ENCODE measurements at regions not wholly inside any gene's neighbourhood (a gene's known extent, or its start where the extent isn't known, plus 50 kb on each side); places are given as distances from the start of the nearest gene placed in this dataset.
"Not testable (repeated sequence)": the region's sequence is repeated elsewhere in the genome, so short reads cannot be mapped to it uniquely, and the experiment has no call there.

- not testable (repeated sequence) for H3K4me1 ChIP-seq (ENCODE audit: insufficient read depth, low read length); H3K18ac ChIP-seq (ENCODE audit: insufficient read length, low read depth, low read length); H3K79me2 ChIP-seq (ENCODE audit: insufficient read depth, low read length); H3K9ac ChIP-seq (ENCODE audit: extremely low read depth, insufficient read length, low read length); H3K27ac ChIP-seq (ENCODE audit: insufficient read length, low read depth, low read length); H2AFZ ChIP-seq (ENCODE audit: low read length); H2AK5ac ChIP-seq (ENCODE audit: insufficient read length, low read length); H3K27me3 Mint-ChIP-seq (ENCODE audit: low read depth); H2BK12ac ChIP-seq (ENCODE audit: insufficient read length, low read depth, low read length); H3K23me2 ChIP-seq (ENCODE audit: insufficient read length, low read depth, low read length, poor library complexity, severe bottlenecking); H3K4me3 Mint-ChIP-seq; H3K27me3 ChIP-seq (ENCODE audit: insufficient read depth, low read length); H2BK15ac ChIP-seq (ENCODE audit: low read depth, low read length); H3T11ph ChIP-seq (ENCODE audit: low read length); DNase-seq; H2BK120ac ChIP-seq (ENCODE audit: low read depth, low read length, poor library complexity, severe bottlenecking); H3K9me3 ChIP-seq (ENCODE audit: control insufficient read depth, low read depth, low read length); H3K4me2 ChIP-seq (ENCODE audit: insufficient read depth, insufficient read length, low read length); H4K8ac ChIP-seq (replicated peaks; ENCODE audit: insufficient read length, low read depth, low read length); H3K4me1 Mint-ChIP-seq; H3K79me1 ChIP-seq (ENCODE audit: insufficient read depth, low read depth, low read length, poor library complexity, severe bottlenecking); H2BK5ac ChIP-seq (ENCODE audit: insufficient read length, low read length); H4K5ac ChIP-seq (ENCODE audit: insufficient read length, low read depth, low read length); H3K23ac ChIP-seq (ENCODE audit: insufficient read length, low read depth, low read length); H2BK20ac ChIP-seq (ENCODE audit: low read depth, low read length, poor library complexity, severe bottlenecking); H3K14ac ChIP-seq (ENCODE audit: insufficient read depth, low read length); H3K56ac ChIP-seq (ENCODE audit: insufficient read length, low read depth, low read length); H3K4ac ChIP-seq (ENCODE audit: low read depth, low read length); H3K27ac Mint-ChIP-seq; H3K36me3 Mint-ChIP-seq (ENCODE audit: insufficient read depth in 1 of 3, low read depth in 3 of 3); H3K9me3 Mint-ChIP-seq; H4K20me1 ChIP-seq (ENCODE audit: control insufficient read depth, insufficient read depth, insufficient read length); H4K91ac ChIP-seq (ENCODE audit: insufficient read length, low read depth, low read length)
These were observed 333.4 kb upstream of the NBPF12 start for GRCh38 chr1:146604681-146605080.

GRCh38 chr1:146600720-146601307 is 337.3 kb upstream of the NBPF12 start:
- H3K4me3 Mint-ChIP-seq; H3T11ph ChIP-seq (ENCODE audit: low read length); H4K8ac ChIP-seq (replicated peaks; ENCODE audit: insufficient read length, low read depth, low read length); H3K4me1 Mint-ChIP-seq; H2BK20ac ChIP-seq (ENCODE audit: low read depth, low read length, poor library complexity, severe bottlenecking); H3K23ac ChIP-seq (ENCODE audit: insufficient read length, low read depth, low read length); H3K23me2 ChIP-seq (ENCODE audit: insufficient read length, low read depth, low read length, poor library complexity, severe bottlenecking); H3K79me1 ChIP-seq (ENCODE audit: insufficient read depth, low read depth, low read length, poor library complexity, severe bottlenecking); H4K5ac ChIP-seq (ENCODE audit: insufficient read length, low read depth, low read length); H3K18ac ChIP-seq (ENCODE audit: insufficient read length, low read depth, low read length); DNase-seq; H3K27ac Mint-ChIP-seq; H3K9ac ChIP-seq (ENCODE audit: extremely low read depth, insufficient read length, low read length); H4K91ac ChIP-seq (ENCODE audit: insufficient read length, low read depth, low read length); H3K27ac ChIP-seq (ENCODE audit: insufficient read length, low read depth, low read length); H3K4ac ChIP-seq (ENCODE audit: low read depth, low read length); H2BK5ac ChIP-seq (ENCODE audit: insufficient read length, low read length); H2BK120ac ChIP-seq (ENCODE audit: low read depth, low read length, poor library complexity, severe bottlenecking); H2BK15ac ChIP-seq (ENCODE audit: low read depth, low read length); H3K9me3 Mint-ChIP-seq; H4K20me1 ChIP-seq (ENCODE audit: control insufficient read depth, insufficient read depth, insufficient read length); H2BK12ac ChIP-seq (ENCODE audit: insufficient read length, low read depth, low read length); H3K36me3 Mint-ChIP-seq (ENCODE audit: insufficient read depth in 1 of 3, low read depth in 3 of 3); H3K27me3 Mint-ChIP-seq (ENCODE audit: low read depth); H3K79me2 ChIP-seq (ENCODE audit: insufficient read depth, low read length); H3K56ac ChIP-seq (ENCODE audit: insufficient read length, low read depth, low read length); H2AK5ac ChIP-seq (ENCODE audit: insufficient read length, low read length); H3K27me3 ChIP-seq (ENCODE audit: insufficient read depth, low read length); H3K4me2 ChIP-seq (ENCODE audit: insufficient read depth, insufficient read length, low read length); H3K9me3 ChIP-seq (ENCODE audit: control insufficient read depth, low read depth, low read length); H2AFZ ChIP-seq (ENCODE audit: low read length); H3K4me1 ChIP-seq (ENCODE audit: insufficient read depth, low read length); H3K14ac ChIP-seq (ENCODE audit: insufficient read depth, low read length): not testable (repeated sequence)
- WGBS (ENCODE audit: extremely low coverage, insufficient read length, low lambda C conversion rate): no CpG with 5 or more reads among the region's 3 CpGs
